ENCODE measurements at regions not wholly inside any gene's neighbourhood (a gene's known extent, or its start where the extent isn't known, plus 50 kb on each side); places are given as distances from the start of the nearest gene placed in this dataset.

GRCh38 chr20:47872341-47872740, 87.1 kb upstream of the SULF2 start:
- no peak for TF ChIP-seq CTCF (IDR thresholded peaks at IDR 0.05; ENCODE audit: unreplicated experiment)
- Mint-ChIP-seq H3K36me3 (ENCODE audit: insufficient read depth, unreplicated experiment) (no peaks in the 10 kb centered on the region), H3K27ac (ENCODE audit: unreplicated experiment) (no peak overlapping the region), H3K27me3 (ENCODE audit: unreplicated experiment) (peaks cover 10% of the 10 kb centered on the region), H3K9me3 (ENCODE audit: low read depth, unreplicated experiment) (no peaks in the 10 kb centered on the region), H3K4me3 (ENCODE audit: low read depth, unreplicated experiment) (no peak overlapping the region), H3K4me1 (ENCODE audit: low read depth, unreplicated experiment) (no peaks in the 10 kb centered on the region)
- CTCF ChIA-PET = no interaction called here
- BruUV-seq (replicated peaks) = no TSS peak
- intact Hi-C loops (cut with micrococcal nuclease; ENCODE audit: unreplicated experiment) = loop anchor here (5.0 kb wide), 1 partner anchor 55 kb away; no protein-coding TSS in a partner anchor
- no peak for DNase-seq

- no peaks in the 10 kb centered on the region for H3K36me3 Mint-ChIP-seq (ENCODE audit: insufficient read depth, unreplicated experiment)
- H3K27me3 Mint-ChIP-seq (ENCODE audit: unreplicated experiment) = peaks cover 28% of the 10 kb centered on the region
- CTCF ChIA-PET = interaction anchor here (0.6 kb wide), 1 partner anchor 675 kb away, joined by 3 read pairs; no protein-coding TSS in a partner anchor
- no peak overlapping the region for H3K4me3 Mint-ChIP-seq (ENCODE audit: low read depth, unreplicated experiment)
- intact Hi-C loops (cut with micrococcal nuclease; ENCODE audit: unreplicated experiment) = loop anchor here (5.0 kb wide), 1 partner anchor 57 kb away; no protein-coding TSS in a partner anchor
- BruUV-seq (replicated peaks) = no TSS peak
- no peaks in the 10 kb centered on the region for H3K4me1 Mint-ChIP-seq (ENCODE audit: low read depth, unreplicated experiment)
- H3K27ac Mint-ChIP-seq (ENCODE audit: unreplicated experiment) = no peak overlapping the region
- no peaks in the 10 kb centered on the region for H3K9me3 Mint-ChIP-seq (ENCODE audit: low read depth, unreplicated experiment)
- TF ChIP-seq CTCF (IDR thresholded peaks at IDR 0.05; ENCODE audit: unreplicated experiment) = no peak
- no peak for DNase-seq
Measured at GRCh38 chr20:47870475-47870874, 85.2 kb upstream of the SULF2 start.

- intact Hi-C loops (cut with micrococcal nuclease; ENCODE audit: unreplicated experiment) = no loop called here
- Mint-ChIP-seq H3K4me1 (ENCODE audit: low read depth, unreplicated experiment) (peaks cover 2% of the 10 kb centered on the region), H3K27me3 (ENCODE audit: unreplicated experiment) (peaks cover 37% of the 10 kb centered on the region), H3K9me3 (ENCODE audit: low read depth, unreplicated experiment) (no peaks in the 10 kb centered on the region), H3K36me3 (ENCODE audit: insufficient read depth, unreplicated experiment) (no peaks in the 10 kb centered on the region), H3K4me3 (ENCODE audit: low read depth, unreplicated experiment) (no peak overlapping the region), H3K27ac (ENCODE audit: unreplicated experiment) (no peak overlapping the region)
- no peak for TF ChIP-seq CTCF (IDR thresholded peaks at IDR 0.05; ENCODE audit: unreplicated experiment)
- CTCF ChIA-PET = no interaction called here
- BruUV-seq (replicated peaks) = no TSS peak
- no peak for DNase-seq
Measured at GRCh38 chr20:47868744-47869143, 83.5 kb upstream of the SULF2 start.

- BruUV-seq (replicated peaks) = no TSS peak
- H3K36me3 Mint-ChIP-seq (ENCODE audit: insufficient read depth, unreplicated experiment) = no peaks in the 10 kb centered on the region
- no peaks in the 10 kb centered on the region for H3K9me3 Mint-ChIP-seq (ENCODE audit: low read depth, unreplicated experiment)
- no peak for DNase-seq
- H3K4me3 Mint-ChIP-seq (ENCODE audit: low read depth, unreplicated experiment) = no peak overlapping the region
- H3K27me3 Mint-ChIP-seq (ENCODE audit: unreplicated experiment) = peaks cover 42% of the 10 kb centered on the region
- CTCF ChIA-PET = interaction anchor here (0.7 kb wide), 1 partner anchor 10 kb away, joined by 3 read pairs; no protein-coding TSS in a partner anchor
- intact Hi-C loops (cut with micrococcal nuclease; ENCODE audit: unreplicated experiment) = no loop called here
- no peak overlapping the region for H3K27ac Mint-ChIP-seq (ENCODE audit: unreplicated experiment)
- H3K4me1 Mint-ChIP-seq (ENCODE audit: low read depth, unreplicated experiment) = peaks cover 6% of the 10 kb centered on the region
- TF ChIP-seq CTCF (IDR thresholded peaks at IDR 0.05; ENCODE audit: unreplicated experiment) = no peak
Measured at GRCh38 chr20:47868236-47868635, 83.0 kb upstream of the SULF2 start.
